Endothelial cell of hepatic sinusoid (primary cell): ENCODE measurements at regions not wholly inside any gene's neighbourhood (a gene's known extent, or its start where the extent isn't known, plus 50 kb on each side); places are given as distances from the start of the nearest gene placed in this dataset.

Experiments used
- in situ Hi-C: cut with HindIII; loops from 2 replicates; pipeline ENCODE4 v1.10.0; 2017; ENCODE audit warnings: low sequenced_read_pairs

DNA sequence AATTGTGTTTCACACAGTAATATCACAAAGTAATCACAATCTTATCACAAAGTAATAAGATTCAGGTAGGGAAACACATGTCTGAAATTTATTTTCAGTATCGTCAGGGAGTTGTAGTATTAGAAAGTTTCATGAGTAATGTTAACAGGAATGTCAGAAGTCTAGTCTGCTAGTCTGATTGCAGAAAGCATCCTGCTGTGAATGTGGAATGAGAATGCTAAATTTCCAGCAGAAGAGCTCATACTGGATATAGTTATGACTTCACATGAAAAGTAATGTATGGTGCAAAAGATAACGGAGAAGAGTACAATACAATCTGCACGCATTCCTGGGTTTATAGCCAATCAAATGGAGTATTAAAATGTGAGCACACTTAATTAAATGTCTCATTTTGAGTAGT is 494.7 kb upstream of the SETBP1 start:
- in situ Hi-C loops, result no loop called here

- in situ Hi-C loops, result no loop called here
Measured at GRCh38 chr18:44187090-44187489, 493.6 kb upstream of the SETBP1 start.

- in situ Hi-C loops, result no loop called here
Measured at GRCh38 chr18:44195394-44196140, 485.1 kb upstream of the SETBP1 start.

- in situ Hi-C loops, result no loop called here
Measured at GRCh38 chr18:44197832-44198611, 482.7 kb upstream of the SETBP1 start.

DNA sequence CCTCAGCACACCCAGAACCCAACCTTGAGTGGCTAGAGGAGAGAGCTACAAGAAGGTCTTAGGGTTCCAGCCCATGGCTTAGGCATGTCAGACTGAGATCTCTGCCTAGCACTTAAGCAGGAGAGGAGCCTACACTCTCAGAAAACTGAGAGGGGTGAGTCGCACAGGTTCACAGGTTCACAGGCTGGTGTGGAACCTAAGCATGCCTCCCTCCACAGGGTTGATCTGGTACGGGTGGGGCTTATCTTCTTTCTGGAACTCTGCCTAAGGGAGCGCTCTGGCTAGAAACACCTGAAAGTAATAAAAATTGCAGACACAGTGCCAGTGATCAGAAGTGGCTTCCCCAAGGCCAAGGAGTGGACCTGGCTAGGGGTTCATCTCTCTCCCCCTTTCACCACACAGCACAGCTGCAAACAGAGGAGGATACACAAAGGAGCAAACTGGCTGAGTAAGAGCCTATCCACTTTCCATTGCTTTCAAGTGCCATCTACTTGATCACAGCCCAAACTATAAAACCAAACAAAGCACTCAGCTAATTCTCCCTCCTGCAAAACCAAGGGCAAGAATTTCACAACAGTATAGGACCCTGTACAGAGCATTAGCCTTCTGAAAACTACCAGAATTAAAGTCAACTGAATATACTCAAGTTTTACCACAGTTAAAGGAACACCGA is 481.9 kb upstream of the SETBP1 start:
- in situ Hi-C loops, result no loop called here

DNA sequence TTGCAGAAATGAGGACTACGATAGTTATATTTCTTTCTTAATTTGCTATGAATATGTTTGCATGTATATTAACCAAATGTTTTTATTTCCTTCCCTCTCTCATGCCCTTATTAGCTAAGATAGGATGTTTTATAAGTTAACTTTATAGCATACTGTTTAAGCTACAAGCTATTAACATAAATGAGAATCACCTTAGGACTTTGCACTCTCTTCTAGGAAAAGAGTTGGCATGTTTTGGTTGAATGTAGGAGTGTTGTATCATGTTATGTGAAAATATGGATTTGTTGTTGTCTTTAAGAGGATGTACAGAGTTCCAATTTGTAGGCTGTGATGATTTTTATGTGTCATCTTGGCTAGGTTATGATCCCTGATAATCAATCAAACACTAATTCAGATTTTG is 467.4 kb upstream of the SETBP1 start:
- in situ Hi-C loops, result no loop called here

DNA sequence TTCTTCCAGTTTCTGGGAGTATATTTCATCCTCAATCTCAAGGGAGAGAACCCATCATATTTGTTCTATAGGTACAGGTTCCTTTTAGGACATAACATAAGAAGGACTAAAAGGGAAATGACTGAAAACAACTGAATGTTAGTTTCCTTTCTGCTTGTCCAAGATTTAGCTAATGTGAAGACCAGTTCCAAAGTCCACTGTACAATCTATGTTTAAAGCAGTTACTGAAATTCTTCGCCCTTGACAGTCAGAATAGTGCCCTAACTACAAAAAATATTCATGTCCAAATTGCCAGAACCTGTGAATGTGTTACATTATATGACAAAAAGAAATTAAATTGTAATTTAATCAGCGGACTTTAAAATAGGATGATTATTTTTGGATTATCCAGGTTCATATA is 466.3 kb upstream of the SETBP1 start:
- in situ Hi-C loops, result no loop called here

DNA sequence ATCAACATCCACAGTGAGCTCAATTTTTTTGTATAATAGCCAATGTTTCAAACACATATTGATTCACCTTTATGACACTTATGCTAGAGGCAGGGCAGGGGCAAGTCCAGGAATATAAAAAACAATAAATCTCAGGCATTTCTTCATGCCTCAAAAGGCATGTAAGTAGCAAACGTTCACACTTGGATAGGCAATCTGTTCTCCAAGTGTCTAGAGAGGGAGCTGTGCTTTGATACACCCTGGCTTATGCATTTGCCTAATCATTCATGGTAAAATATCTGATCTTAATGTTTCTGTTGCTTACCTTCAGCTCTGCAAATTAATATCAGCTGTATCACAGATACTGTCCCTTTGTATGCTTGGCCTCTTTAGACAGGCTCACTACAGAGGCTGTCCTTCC is 464.5 kb upstream of the SETBP1 start:
- in situ Hi-C loops, result no loop called here

- in situ Hi-C loops, result no loop called here
Measured at GRCh38 chr18:44227501-44227900, 453.2 kb upstream of the SETBP1 start.

DNA sequence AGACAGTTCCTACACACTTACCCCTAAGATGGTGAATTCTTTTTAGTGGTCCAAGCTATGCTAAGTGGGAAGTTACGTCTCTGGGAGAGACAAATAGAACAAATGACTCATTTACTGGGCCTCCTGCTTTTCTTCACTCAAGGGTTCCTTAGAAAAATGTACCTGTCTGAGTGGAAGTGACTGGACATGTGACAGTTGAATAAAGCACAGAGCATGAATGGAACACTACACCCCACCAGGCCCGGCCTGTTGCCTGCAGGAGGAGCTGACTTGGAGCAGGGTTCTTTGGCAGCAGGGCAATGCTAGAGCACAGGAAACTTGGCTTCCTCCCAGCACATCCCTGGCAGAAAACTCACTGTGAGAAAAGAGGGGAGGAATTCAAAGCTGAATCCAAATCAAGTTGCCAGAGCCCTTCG is 451.0 kb upstream of the SETBP1 start:
- in situ Hi-C loops, result no loop called here

GRCh38 chr18:44231936-44232335 is 448.8 kb upstream of the SETBP1 start:
- in situ Hi-C loops, result no loop called here

DNA sequence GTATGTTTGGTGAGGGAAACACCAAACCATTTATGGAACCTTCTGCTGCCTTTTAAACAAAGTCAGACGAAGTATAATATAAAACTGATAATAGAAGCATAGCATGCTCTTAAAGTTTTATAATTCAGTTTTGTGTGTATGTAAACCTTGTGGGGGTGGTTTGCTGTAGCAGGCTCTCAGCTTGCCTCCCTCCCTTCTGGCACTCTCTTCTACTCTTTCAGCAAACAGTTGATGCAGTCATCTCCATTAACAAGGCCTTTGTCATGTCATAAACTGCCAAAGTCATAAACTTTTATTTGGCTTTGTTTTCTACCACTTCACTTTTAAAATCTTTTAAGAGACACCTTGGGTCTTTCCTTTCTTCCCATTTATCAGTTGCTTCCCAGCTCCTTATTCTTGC is 448.2 kb upstream of the SETBP1 start:
- in situ Hi-C loops, result no loop called here

- in situ Hi-C loops, result loop anchor here (5.0 kb wide), 1 partner anchor 44 kb away; no protein-coding TSS in a partner anchor
Measured at GRCh38 chr18:44238454-44238853, 442.2 kb upstream of the SETBP1 start.

DNA sequence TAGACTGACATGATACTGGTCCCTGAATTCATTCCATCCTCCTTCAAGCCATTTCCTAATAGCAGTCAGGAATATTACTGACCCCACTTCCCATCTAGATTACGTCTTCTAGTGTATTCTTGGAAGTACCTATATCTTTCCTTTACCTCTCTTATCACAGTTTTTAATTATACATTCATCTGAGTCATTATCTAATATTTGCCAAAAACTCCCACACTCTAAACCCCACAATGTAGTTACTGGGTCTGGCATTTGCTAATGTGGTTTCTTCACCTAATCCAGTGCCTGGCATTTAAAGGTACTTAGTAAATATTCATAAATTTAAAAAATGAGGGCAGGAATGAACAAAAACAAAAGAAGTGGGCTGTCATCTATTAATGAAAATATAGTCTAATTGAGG is 441.8 kb upstream of the SETBP1 start:
- in situ Hi-C loops, result loop anchor here (5.0 kb wide), 1 partner anchor 43 kb away; no protein-coding TSS in a partner anchor

GRCh38 chr18:44241020-44241419 is 439.7 kb upstream of the SETBP1 start:
- in situ Hi-C loops, result no loop called here

- in situ Hi-C loops, result no loop called here
Measured at GRCh38 chr18:44245019-44245418, 435.7 kb upstream of the SETBP1 start.

GRCh38 chr18:44246001-44246400 is 434.7 kb upstream of the SETBP1 start:
- in situ Hi-C loops, result no loop called here

DNA sequence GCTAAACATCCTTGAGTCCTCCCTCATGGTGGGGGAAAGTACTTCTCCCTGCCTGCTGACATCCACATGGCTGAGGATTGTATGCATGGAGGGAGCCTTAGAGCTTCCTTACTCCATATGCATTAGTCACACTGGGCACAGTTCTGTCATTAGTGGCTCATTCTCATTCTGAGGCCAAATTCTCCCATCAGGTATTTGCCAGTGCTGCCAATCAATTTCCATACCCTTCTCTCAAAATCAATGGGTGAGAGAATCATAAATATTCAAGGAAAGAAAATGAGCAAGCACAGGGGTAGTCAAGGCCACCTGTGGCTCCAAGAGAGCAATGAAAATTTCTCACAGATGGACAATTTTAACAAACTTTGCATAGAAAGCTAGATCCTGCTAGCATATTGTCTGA is 422.6 kb upstream of the SETBP1 start:
- in situ Hi-C loops, result no loop called here

GRCh38 chr18:44258576-44258975 is 422.1 kb upstream of the SETBP1 start:
- in situ Hi-C loops, result no loop called here

DNA sequence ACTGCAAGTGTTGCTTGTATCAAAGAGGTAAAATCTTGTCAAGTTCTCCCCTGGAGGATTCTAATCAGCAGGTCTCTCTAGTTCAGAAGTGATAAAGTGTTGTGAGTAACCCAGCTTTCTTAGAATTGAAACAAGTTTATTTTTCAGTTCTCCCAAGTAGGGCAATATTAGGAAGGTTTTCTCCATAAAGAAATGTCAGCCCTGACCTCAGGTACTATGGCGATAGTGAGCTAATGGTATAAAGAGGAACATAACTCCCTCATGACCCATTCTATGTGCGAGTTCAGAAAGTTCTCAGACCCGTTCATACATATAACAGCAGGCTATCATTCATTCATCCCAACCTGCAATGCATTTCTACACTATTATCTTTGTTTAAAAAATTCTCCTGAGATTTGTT is 421.1 kb upstream of the SETBP1 start:
- in situ Hi-C loops, result no loop called here

GRCh38 chr18:44265437-44265836 is 415.3 kb upstream of the SETBP1 start:
- in situ Hi-C loops, result no loop called here

DNA sequence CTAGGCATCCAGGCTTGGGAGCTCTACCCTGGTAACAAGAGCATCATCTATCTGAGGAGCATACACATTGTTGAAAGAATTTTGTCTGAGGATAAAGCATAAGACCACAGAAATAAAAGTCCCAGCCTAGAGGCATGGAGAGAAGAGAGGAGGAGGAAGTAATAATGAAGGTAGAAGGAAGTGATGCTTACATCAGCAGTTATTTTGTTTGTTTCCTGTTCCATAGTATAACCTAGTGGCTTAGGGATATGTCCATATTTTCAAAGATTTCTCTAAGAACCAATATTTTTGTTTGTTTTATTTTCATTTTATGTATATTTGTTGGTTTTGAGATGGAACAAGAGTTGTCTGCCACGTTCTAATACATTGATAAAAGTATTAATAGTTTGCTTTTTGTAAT is 407.4 kb upstream of the SETBP1 start:
- in situ Hi-C loops, result no loop called here
